SK-N-SH treated with all-trans-retinoic acid at 6 μM for 48 hours (cell line): ENCODE measurements at regions not wholly inside any gene's neighbourhood (a gene's known extent, or its start where the extent isn't known, plus 50 kb on each side); places are given as distances from the start of the nearest gene placed in this dataset.

Experiments used
- ATAC-seq: fragments of 200-7000 bp; cut with Tn5 transposase; 3 replicates; pipeline ENCODE4 v1.9.1; 2020; ENCODE audit warnings: mild to moderate bottlenecking, moderate library complexity
- ARNTL ChIP-seq: fragments of 450-650 bp; formaldehyde crosslinking; IDR thresholded peaks from 2 replicates; pipeline ENCODE4 v1.5.0; 2020; ENCODE audit warnings: low read depth, mild to moderate bottlenecking, moderate library complexity, borderline replicate concordance
- CREB5 ChIP-seq: fragments of 250-450 bp; sonication (Bioruptor Pico); IDR thresholded peaks from 2 replicates; pipeline ENCODE4 v1.5.1; 2020; ENCODE audit warnings: low read depth, mild to moderate bottlenecking, moderate library complexity
- CSDC2 ChIP-seq: fragments of 250-450 bp; sonication (Bioruptor Pico); IDR thresholded peaks from 2 replicates; pipeline ENCODE4 v1.5.0; 2020; ENCODE audit warnings: mild to moderate bottlenecking, moderate library complexity
- ESRRG ChIP-seq: fragments of 250-450 bp; sonication (Bioruptor Pico); IDR thresholded peaks from 2 replicates; pipeline ENCODE4 v1.6.1; 2021; ENCODE audit warnings: mild to moderate bottlenecking
- GLIS3 ChIP-seq: fragments of 250-450 bp; sonication (Bioruptor Pico); IDR thresholded peaks from 2 replicates; pipeline ENCODE4 v1.5.0; 2020; ENCODE audit warnings: mild to moderate bottlenecking, moderate library complexity
- ISL1 ChIP-seq: fragments of 250-450 bp; sonication (Bioruptor Pico); IDR thresholded peaks from 2 replicates; pipeline ENCODE4 v2.1.2; 2022; ENCODE audit warnings: mild to moderate bottlenecking, moderate library complexity
- OSR1 ChIP-seq: fragments of 250-450 bp; sonication (Bioruptor Pico); IDR thresholded peaks from 2 replicates; pipeline ENCODE4 v1.8.0; 2022; ENCODE audit warnings: moderate library complexity, mild to moderate bottlenecking, inconsistent platforms
- PPARA ChIP-seq: fragments of 250-450 bp; sonication (Bioruptor Pico); IDR thresholded peaks from 2 replicates; pipeline ENCODE4 v1.5.0; 2020; ENCODE audit warnings: mild to moderate bottlenecking, borderline replicate concordance
- RARB ChIP-seq: fragments of 250-450 bp; sonication (Bioruptor Pico); IDR thresholded peaks from 2 replicates; pipeline ENCODE4 v1.8.0; 2021; ENCODE audit warnings: mild to moderate bottlenecking, moderate library complexity
- SNAI2 ChIP-seq: fragments of 250-450 bp; sonication (Bioruptor Pico); IDR thresholded peaks from 2 replicates; pipeline ENCODE4 v1.5.0; 2020; ENCODE audit warnings: mild to moderate bottlenecking, moderate library complexity
- TCF4 ChIP-seq: fragments of 250-450 bp; sonication (Bioruptor Pico); IDR thresholded peaks from 2 replicates; pipeline ENCODE4 v1.8.0; 2021; ENCODE audit warnings: mild to moderate bottlenecking, moderate library complexity, borderline replicate concordance
- TOX ChIP-seq: fragments of 250-450 bp; sonication (Bioruptor Pico); IDR thresholded peaks from 2 replicates; pipeline ENCODE4 v1.8.0; 2021; ENCODE audit warnings: mild to moderate bottlenecking, moderate library complexity, borderline replicate concordance
- ZC3H10 ChIP-seq: fragments of 250-450 bp; sonication (Bioruptor Pico); IDR thresholded peaks from 2 replicates; pipeline ENCODE4 v1.5.1; 2021; ENCODE audit warnings: mild to moderate bottlenecking, moderate library complexity
- ZFP3 ChIP-seq: fragments of 250-450 bp; sonication (Bioruptor Pico); IDR thresholded peaks from 2 replicates; pipeline ENCODE4 v1.5.0; 2020; ENCODE audit warnings: mild to moderate bottlenecking, moderate library complexity
- ZNF565 ChIP-seq: fragments of 450-650 bp; formaldehyde crosslinking; conservative IDR thresholded peaks from 2 replicates; pipeline ENCODE4 v1.5.0; 2020; ENCODE audit warnings: low read depth, mild to moderate bottlenecking, moderate library complexity
- ZNF70 ChIP-seq: fragments of 450-650 bp; formaldehyde crosslinking; IDR thresholded peaks from 2 replicates; pipeline ENCODE4 v1.5.0; 2020; ENCODE audit warnings: mild to moderate bottlenecking, moderate library complexity
- ZNF8 ChIP-seq: fragments of 450-650 bp; formaldehyde crosslinking; IDR thresholded peaks from 2 replicates; pipeline ENCODE4 v1.5.0; 2020; ENCODE audit warnings: mild to moderate bottlenecking, moderate library complexity
- TF ChIP-seq, protein P1 (sequence below): fragments of 250-450 bp; sonication (Bioruptor Pico); IDR thresholded peaks from 2 replicates; pipeline ENCODE4 v1.8.0; 2021; ENCODE audit warnings: low read depth, mild to moderate bottlenecking, moderate library complexity, borderline replicate concordance
- TF ChIP-seq, protein P2 (sequence below): fragments of 250-450 bp; sonication (Bioruptor Pico); IDR thresholded peaks from 2 replicates; pipeline ENCODE4 v1.5.1; 2021; ENCODE audit warnings: mild to moderate bottlenecking, moderate library complexity
- TF ChIP-seq, protein P3 (sequence below): fragments of 250-450 bp; sonication (Bioruptor Pico); IDR thresholded peaks from 2 replicates; pipeline ENCODE4 v1.8.0; 2020; ENCODE audit warnings: mild to moderate bottlenecking, moderate library complexity, borderline replicate concordance
- TF ChIP-seq, protein P4 (sequence below): fragments of 250-450 bp; sonication (Bioruptor Pico); IDR thresholded peaks from 2 replicates; pipeline ENCODE4 v1.5.0; 2020; ENCODE audit warnings: mild to moderate bottlenecking, moderate library complexity

GRCh38 chr4:128709268-128709667 is 100.2 kb upstream of the JADE1 start:
- no peak for ATAC-seq
- TF ChIP-seq PPARA (CRISPR knock-in tag) (no peak), CREB5 (no peak), ESRRG (no peak), ZNF70 (CRISPR knock-in tag) (no peak)
- TF ChIP-seq, protein P1, sequence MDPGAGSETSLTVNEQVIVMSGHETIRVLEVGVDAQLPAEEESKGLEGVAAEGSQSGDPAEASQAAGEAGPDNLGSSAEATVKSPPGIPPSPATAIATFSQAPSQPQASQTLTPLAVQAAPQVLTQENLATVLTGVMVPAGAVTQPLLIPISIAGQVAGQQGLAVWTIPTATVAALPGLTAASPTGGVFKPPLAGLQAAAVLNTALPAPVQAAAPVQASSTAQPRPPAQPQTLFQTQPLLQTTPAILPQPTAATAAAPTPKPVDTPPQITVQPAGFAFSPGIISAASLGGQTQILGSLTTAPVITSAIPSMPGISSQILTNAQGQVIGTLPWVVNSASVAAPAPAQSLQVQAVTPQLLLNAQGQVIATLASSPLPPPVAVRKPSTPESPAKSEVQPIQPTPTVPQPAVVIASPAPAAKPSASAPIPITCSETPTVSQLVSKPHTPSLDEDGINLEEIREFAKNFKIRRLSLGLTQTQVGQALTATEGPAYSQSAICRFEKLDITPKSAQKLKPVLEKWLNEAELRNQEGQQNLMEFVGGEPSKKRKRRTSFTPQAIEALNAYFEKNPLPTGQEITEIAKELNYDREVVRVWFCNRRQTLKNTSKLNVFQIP (CRISPR knock-in tag), result no peak

GRCh38 chr4:128707864-128708263 is 101.6 kb upstream of the JADE1 start:
- ATAC-seq, result no peak
- no peak for TF ChIP-seq ZNF70 (CRISPR knock-in tag)
- TF ChIP-seq, protein P2, sequence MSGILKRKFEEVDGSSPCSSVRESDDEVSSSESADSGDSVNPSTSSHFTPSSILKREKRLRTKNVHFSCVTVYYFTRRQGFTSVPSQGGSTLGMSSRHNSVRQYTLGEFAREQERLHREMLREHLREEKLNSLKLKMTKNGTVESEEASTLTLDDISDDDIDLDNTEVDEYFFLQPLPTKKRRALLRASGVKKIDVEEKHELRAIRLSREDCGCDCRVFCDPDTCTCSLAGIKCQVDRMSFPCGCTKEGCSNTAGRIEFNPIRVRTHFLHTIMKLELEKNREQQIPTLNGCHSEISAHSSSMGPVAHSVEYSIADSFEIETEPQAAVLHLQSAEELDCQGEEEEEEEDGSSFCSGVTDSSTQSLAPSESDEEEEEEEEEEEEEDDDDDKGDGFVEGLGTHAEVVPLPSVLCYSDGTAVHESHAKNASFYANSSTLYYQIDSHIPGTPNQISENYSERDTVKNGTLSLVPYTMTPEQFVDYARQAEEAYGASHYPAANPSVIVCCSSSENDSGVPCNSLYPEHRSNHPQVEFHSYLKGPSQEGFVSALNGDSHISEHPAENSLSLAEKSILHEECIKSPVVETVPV, result no peak
- TF ChIP-seq ISL1 (CRISPR knock-in tag), result no peak
- TF ChIP-seq RARB, result no peak
- no peak for TF ChIP-seq ZNF8 (CRISPR knock-in tag)
- no peak for TF ChIP-seq PPARA (CRISPR knock-in tag)
- no peak for TF ChIP-seq TCF4
- TF ChIP-seq CSDC2, result no peak
- no peak for TF ChIP-seq ZC3H10 (CRISPR knock-in tag)
- TF ChIP-seq, protein P3, sequence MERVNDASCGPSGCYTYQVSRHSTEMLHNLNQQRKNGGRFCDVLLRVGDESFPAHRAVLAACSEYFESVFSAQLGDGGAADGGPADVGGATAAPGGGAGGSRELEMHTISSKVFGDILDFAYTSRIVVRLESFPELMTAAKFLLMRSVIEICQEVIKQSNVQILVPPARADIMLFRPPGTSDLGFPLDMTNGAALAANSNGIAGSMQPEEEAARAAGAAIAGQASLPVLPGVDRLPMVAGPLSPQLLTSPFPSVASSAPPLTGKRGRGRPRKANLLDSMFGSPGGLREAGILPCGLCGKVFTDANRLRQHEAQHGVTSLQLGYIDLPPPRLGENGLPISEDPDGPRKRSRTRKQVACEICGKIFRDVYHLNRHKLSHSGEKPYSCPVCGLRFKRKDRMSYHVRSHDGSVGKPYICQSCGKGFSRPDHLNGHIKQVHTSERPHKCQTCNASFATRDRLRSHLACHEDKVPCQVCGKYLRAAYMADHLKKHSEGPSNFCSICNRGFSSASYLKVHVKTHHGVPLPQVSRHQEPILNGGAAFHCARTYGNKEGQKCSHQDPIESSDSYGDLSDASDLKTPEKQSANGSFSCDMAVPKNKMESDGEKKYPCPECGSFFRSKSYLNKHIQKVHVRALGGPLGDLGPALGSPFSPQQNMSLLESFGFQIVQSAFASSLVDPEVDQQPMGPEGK (CRISPR knock-in tag), result no peak
- TF ChIP-seq, protein P4, sequence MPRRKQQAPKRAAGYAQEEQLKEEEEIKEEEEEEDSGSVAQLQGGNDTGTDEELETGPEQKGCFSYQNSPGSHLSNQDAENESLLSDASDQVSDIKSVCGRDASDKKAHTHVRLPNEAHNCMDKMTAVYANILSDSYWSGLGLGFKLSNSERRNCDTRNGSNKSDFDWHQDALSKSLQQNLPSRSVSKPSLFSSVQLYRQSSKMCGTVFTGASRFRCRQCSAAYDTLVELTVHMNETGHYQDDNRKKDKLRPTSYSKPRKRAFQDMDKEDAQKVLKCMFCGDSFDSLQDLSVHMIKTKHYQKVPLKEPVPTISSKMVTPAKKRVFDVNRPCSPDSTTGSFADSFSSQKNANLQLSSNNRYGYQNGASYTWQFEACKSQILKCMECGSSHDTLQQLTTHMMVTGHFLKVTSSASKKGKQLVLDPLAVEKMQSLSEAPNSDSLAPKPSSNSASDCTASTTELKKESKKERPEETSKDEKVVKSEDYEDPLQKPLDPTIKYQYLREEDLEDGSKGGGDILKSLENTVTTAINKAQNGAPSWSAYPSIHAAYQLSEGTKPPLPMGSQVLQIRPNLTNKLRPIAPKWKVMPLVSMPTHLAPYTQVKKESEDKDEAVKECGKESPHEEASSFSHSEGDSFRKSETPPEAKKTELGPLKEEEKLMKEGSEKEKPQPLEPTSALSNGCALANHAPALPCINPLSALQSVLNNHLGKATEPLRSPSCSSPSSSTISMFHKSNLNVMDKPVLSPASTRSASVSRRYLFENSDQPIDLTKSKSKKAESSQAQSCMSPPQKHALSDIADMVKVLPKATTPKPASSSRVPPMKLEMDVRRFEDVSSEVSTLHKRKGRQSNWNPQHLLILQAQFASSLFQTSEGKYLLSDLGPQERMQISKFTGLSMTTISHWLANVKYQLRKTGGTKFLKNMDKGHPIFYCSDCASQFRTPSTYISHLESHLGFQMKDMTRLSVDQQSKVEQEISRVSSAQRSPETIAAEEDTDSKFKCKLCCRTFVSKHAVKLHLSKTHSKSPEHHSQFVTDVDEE (CRISPR knock-in tag), result no peak
- TF ChIP-seq TOX (CRISPR knock-in tag), result no peak
- TF ChIP-seq ARNTL (CRISPR knock-in tag), result no peak
- TF ChIP-seq ZNF565, result no peak
- TF ChIP-seq OSR1 (CRISPR knock-in tag), result no peak

- TF ChIP-seq, protein P3 (CRISPR knock-in tag), result no peak
- TF ChIP-seq OSR1 (CRISPR knock-in tag) (no peak), SNAI2 (CRISPR knock-in tag) (no peak), ZNF8 (CRISPR knock-in tag) (no peak), ZFP3 (CRISPR knock-in tag) (no peak), ARNTL (CRISPR knock-in tag) (no peak), CSDC2 (no peak), GLIS3 (no peak), CREB5 (no peak), ZNF565 (no peak), RARB (no peak), ISL1 (CRISPR knock-in tag) (no peak), ZC3H10 (CRISPR knock-in tag) (no peak), TOX (CRISPR knock-in tag) (no peak), PPARA (CRISPR knock-in tag) (no peak), ZNF70 (CRISPR knock-in tag) (no peak)
- TF ChIP-seq, protein P1 (CRISPR knock-in tag), result no peak
- no peak for ATAC-seq
Measured at GRCh38 chr4:128703948-128704347, 105.6 kb upstream of the JADE1 start.
